ENCODE measurements at regions not wholly inside any gene's neighbourhood (a gene's known extent, or its start where the extent isn't known, plus 50 kb on each side); places are given as distances from the start of the nearest gene placed in this dataset.

DNA sequence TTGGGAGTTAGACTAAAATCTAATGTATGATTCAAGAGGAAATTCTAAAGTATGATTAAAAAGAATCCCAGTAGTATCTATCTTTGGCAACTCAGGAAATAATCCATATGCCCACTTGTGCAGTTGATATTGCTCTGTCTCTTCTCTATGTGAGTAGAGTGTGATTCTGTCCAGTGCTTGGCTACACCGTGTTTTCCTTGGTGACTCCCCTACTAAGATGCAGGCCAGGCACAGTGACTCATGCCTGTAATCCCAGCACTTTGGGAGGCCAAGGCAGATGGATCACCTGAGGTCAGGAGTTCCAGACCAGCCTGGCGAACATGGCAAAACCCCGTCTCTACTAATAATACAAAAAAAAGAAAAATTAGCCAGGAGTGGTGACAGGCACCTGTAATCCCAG, 495.4 kb downstream of the MAT2B start:
- Histone ChIP-seq H3K27ac (ENCODE audit: extremely low read length, insufficient read depth, low read length) (no peak overlapping the region), H3K36me3 (replicated peaks in 1 of 2; ENCODE audit: control insufficient read depth in 1 of 2, insufficient read depth in 2 of 2, low read length in 2 of 2) (no peaks in the 10 kb centered on the region), H3K9me3 (ENCODE audit: low read length) (no peaks in the 10 kb centered on the region), H4K20me1 (ENCODE audit: insufficient read depth, low read length) (no peaks in the 10 kb centered on the region), H3K4me3 (replicated peaks in 1 of 3; ENCODE audit: insufficient read depth in 1 of 3, low read depth in 2 of 3, low read length in 3 of 3) (no peak overlapping the region), H3K79me2 (ENCODE audit: insufficient read depth, low read length) (no peaks in the 10 kb centered on the region), H3K9ac (ENCODE audit: insufficient read depth, low read depth, low read length) (no peak overlapping the region), H3K27me3 (ENCODE audit: control insufficient read depth in 1 of 2, insufficient read depth in 2 of 2, low read length in 2 of 2) (no peaks in the 10 kb centered on the region), H2AFZ (ENCODE audit: low read length) (no peak overlapping the region), H3K4me1 (ENCODE audit: insufficient read depth, low read length) (no peaks in the 10 kb centered on the region), H3K4me2 (ENCODE audit: low read depth, low read length) (no peak overlapping the region)
- DNase-seq (ENCODE audit: low spot score) (no peak), FAIRE-seq (no peak), ATAC-seq (no peak)
- WGBS (ENCODE audit: low lambda C conversion rate) = 3% methylated on average over 3 of the region's 3 CpGs
- CTCF ChIA-PET (ENCODE audit: low intra/inter-chr PET ratio, low total read pairs) = no interaction called here
- BruUV-seq (replicated peaks) = no TSS peak
- in situ Hi-C loops (cut with HindIII; ENCODE audit: extremely low pct_ligation_motif_present, low pct_unique_long_range_greater_than_20kb) (loop anchor here (25.0 kb wide), 2 partner anchors 511 to 1211 kb away; no protein-coding TSS in a partner anchor), intact Hi-C loops (cut with micrococcal nuclease; ENCODE audit: unreplicated experiment) (no loop called here)
- TF ChIP-seq CREM (IDR thresholded peaks at IDR 0.05) (no peak), CREM (CRISPR knock-in tag; IDR thresholded peaks at IDR 0.05) (no peak), ZKSCAN5 (CRISPR knock-in tag; IDR thresholded peaks at IDR 0.05) (no peak), ZNF547 (CRISPR knock-in tag; IDR thresholded peaks at IDR 0.05) (no peak), PAX8 (CRISPR knock-in tag; IDR thresholded peaks at IDR 0.05; ENCODE audit: borderline replicate concordance) (no peak)
- TF ChIP-seq, protein P1, sequence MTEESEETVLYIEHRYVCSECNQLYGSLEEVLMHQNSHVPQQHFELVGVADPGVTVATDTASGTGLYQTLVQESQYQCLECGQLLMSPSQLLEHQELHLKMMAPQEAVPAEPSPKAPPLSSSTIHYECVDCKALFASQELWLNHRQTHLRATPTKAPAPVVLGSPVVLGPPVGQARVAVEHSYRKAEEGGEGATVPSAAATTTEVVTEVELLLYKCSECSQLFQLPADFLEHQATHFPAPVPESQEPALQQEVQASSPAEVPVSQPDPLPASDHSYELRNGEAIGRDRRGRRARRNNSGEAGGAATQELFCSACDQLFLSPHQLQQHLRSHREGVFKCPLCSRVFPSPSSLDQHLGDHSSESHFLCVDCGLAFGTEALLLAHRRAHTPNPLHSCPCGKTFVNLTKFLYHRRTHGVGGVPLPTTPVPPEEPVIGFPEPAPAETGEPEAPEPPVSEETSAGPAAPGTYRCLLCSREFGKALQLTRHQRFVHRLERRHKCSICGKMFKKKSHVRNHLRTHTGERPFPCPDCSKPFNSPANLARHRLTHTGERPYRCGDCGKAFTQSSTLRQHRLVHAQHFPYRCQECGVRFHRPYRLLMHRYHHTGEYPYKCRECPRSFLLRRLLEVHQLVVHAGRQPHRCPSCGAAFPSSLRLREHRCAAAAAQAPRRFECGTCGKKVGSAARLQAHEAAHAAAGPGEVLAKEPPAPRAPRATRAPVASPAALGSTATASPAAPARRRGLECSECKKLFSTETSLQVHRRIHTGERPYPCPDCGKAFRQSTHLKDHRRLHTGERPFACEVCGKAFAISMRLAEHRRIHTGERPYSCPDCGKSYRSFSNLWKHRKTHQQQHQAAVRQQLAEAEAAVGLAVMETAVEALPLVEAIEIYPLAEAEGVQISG (CRISPR knock-in tag; IDR thresholded peaks at IDR 0.05) = no peak
- POLR2A ChIA-PET = no interaction called here

DNA sequence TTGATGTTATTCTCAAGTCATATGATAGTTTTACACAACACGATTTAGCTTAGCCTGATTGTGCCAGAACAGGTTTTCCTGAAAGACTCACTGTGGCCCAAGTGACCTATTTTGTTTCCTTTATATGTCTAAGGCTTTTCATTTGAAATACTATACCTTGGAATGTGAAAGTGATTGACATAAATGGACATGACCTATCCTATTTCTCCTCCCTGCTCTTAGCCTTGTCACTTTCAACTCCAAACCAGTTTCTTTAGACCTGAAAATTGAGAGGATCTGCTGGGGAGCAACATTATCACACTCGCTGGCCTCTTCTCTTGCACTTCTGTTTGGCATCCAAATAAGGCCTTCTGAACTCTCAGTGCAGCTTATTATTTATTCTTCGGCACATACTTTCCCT, 496.8 kb downstream of the MAT2B start:
- POLR2A ChIA-PET = no interaction called here
- Histone ChIP-seq H3K9ac (ENCODE audit: insufficient read depth, low read depth, low read length) (no peak overlapping the region), H3K9me3 (ENCODE audit: low read length) (no peaks in the 10 kb centered on the region), H3K79me2 (ENCODE audit: insufficient read depth, low read length) (no peaks in the 10 kb centered on the region), H3K4me2 (ENCODE audit: low read depth, low read length) (no peak overlapping the region), H3K4me3 (replicated peaks in 1 of 3; ENCODE audit: insufficient read depth in 1 of 3, low read depth in 2 of 3, low read length in 3 of 3) (no peak overlapping the region), H3K27me3 (ENCODE audit: control insufficient read depth in 1 of 2, insufficient read depth in 2 of 2, low read length in 2 of 2) (no peaks in the 10 kb centered on the region), H3K36me3 (replicated peaks in 1 of 2; ENCODE audit: control insufficient read depth in 1 of 2, insufficient read depth in 2 of 2, low read length in 2 of 2) (no peaks in the 10 kb centered on the region), H4K20me1 (ENCODE audit: insufficient read depth, low read length) (no peaks in the 10 kb centered on the region), H3K27ac (ENCODE audit: extremely low read length, insufficient read depth, low read length) (no peak overlapping the region), H2AFZ (ENCODE audit: low read length) (no peak overlapping the region), H3K4me1 (ENCODE audit: insufficient read depth, low read length) (no peaks in the 10 kb centered on the region)
- CTCF ChIA-PET (ENCODE audit: low intra/inter-chr PET ratio, low total read pairs) = no interaction called here
- FAIRE-seq (no peak), ATAC-seq (no peak), DNase-seq (ENCODE audit: low spot score) (no peak)
- WGBS (ENCODE audit: low lambda C conversion rate) = 2% methylated on average over 3 of the region's 3 CpGs
- in situ Hi-C loops (cut with HindIII; ENCODE audit: extremely low pct_ligation_motif_present, low pct_unique_long_range_greater_than_20kb) = loop anchor here (25.0 kb wide), 2 partner anchors 510 to 1210 kb away; no protein-coding TSS in a partner anchor
- intact Hi-C loops (cut with micrococcal nuclease; ENCODE audit: unreplicated experiment) = no loop called here
- no TSS peak for BruUV-seq (replicated peaks)
- TF ChIP-seq ZNF619 (CRISPR knock-in tag; IDR thresholded peaks at IDR 0.05) (no peak), ZBTB7A (CRISPR knock-in tag; IDR thresholded peaks at IDR 0.05) (no peak), ZNF607 (CRISPR knock-in tag; IDR thresholded peaks at IDR 0.05; ENCODE audit: borderline replicate concordance) (no peak), ARNTL (CRISPR knock-in tag; IDR thresholded peaks at IDR 0.05) (no peak), ZNF816 (CRISPR knock-in tag; IDR thresholded peaks at IDR 0.05; ENCODE audit: borderline replicate concordance) (no peak), SETDB1 (CRISPR knock-in tag; IDR thresholded peaks at IDR 0.05; ENCODE audit: borderline replicate concordance) (no peak), ERF (CRISPR knock-in tag; IDR thresholded peaks at IDR 0.05) (no peak), ZNF75D (CRISPR knock-in tag; IDR thresholded peaks at IDR 0.05; ENCODE audit: borderline replicate concordance) (no peak), HNF4G (IDR thresholded peaks at IDR 0.05; ENCODE audit: borderline replicate concordance, low read depth, low read length) (no peak), HNF4G (CRISPR knock-in tag; IDR thresholded peaks at IDR 0.05; ENCODE audit: borderline replicate concordance, low read depth) (no peak), ZNF552 (CRISPR knock-in tag; IDR thresholded peaks at IDR 0.05; ENCODE audit: borderline replicate concordance) (no peak), SIX1 (CRISPR knock-in tag; IDR thresholded peaks at IDR 0.05; ENCODE audit: borderline replicate concordance) (no peak)
- TF ChIP-seq, protein P2, sequence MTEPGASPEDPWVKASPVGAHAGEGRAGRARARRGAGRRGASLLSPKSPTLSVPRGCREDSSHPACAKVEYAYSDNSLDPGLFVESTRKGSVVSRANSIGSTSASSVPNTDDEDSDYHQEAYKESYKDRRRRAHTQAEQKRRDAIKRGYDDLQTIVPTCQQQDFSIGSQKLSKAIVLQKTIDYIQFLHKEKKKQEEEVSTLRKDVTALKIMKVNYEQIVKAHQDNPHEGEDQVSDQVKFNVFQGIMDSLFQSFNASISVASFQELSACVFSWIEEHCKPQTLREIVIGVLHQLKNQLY (CRISPR knock-in tag; IDR thresholded peaks at IDR 0.05) = no peak
